H1 (cell line): ENCODE measurements at regions not wholly inside any gene's neighbourhood (a gene's known extent, or its start where the extent isn't known, plus 50 kb on each side); places are given as distances from the start of the nearest gene placed in this dataset.

Source experiments
- CTCF ChIA-PET: fragments of 300-600 bp; sonication (Branson Sonifier 250); formaldehyde crosslinking; loops from one replicate; lab custom pipeline; 2021; ENCODE audit not compliant: partially characterized antibody; lab: Charles Lee
- POLR2A ChIA-PET: fragments of 300-600 bp; sonication (Branson Sonifier 250); formaldehyde crosslinking; loops from one replicate; lab custom pipeline; 2021; ENCODE audit warnings: inconsistent platforms; ENCODE audit not compliant: partially characterized antibody; lab: Charles Lee
- DNase-seq, 2 experiments: peaks; one replicate each; pipeline versions ENCODE4 v3.0.0 to v3.0.0-alpha.2; 2010 to 2022; ENCODE audit warnings: low spot score in 2 of 2, low read depth in 1 of 2, mixed read lengths in 1 of 2
- FAIRE-seq: peaks from 2 replicates; lab custom pipeline; 2011; peaks lifted over from hg19 to GRCh38; lab: Jason Lieb, UNC
- H2AFZ ChIP-seq: 2 replicates; pipeline ENCODE4 v1.8.1; 2012; ENCODE audit warnings: low read length, inconsistent platforms
- H2AK5ac ChIP-seq: 2 replicates; pipeline ENCODE4 v1.6.1; 2013; ENCODE audit warnings: low read depth, low read length
- H2BK120ac ChIP-seq: replicated peaks from 2 replicates; pipeline ENCODE3; 2013; ENCODE audit warnings: low read depth, low read length, inconsistent platforms
- H2BK12ac ChIP-seq: 2 replicates; pipeline ENCODE4 v1.6.1; 2013; ENCODE audit warnings: low read depth, low read length
- H2BK15ac ChIP-seq: 2 replicates; pipeline ENCODE4 v1.6.1; 2013; ENCODE audit warnings: low read length
- H2BK20ac ChIP-seq: 2 replicates; pipeline ENCODE4 v1.6.1; 2013; ENCODE audit warnings: low read length
- H2BK5ac ChIP-seq: 2 replicates; pipeline ENCODE4 v1.6.1; 2013; ENCODE audit warnings: low read depth, low read length
- H3K14ac ChIP-seq: 2 replicates; pipeline ENCODE4 v1.6.1; 2013; ENCODE audit warnings: inconsistent platforms; ENCODE audit not compliant: insufficient read length
- H3K18ac ChIP-seq: 2 replicates; pipeline ENCODE4 v1.6.1; 2013; ENCODE audit warnings: low read length; ENCODE audit errors: extremely low read depth
- H3K23ac ChIP-seq: 2 replicates; pipeline ENCODE4 v1.6.1; 2013; ENCODE audit warnings: inconsistent platforms; ENCODE audit not compliant: insufficient read length
- H3K23me2 ChIP-seq: 2 replicates; pipeline ENCODE4 v1.6.1; 2013; ENCODE audit warnings: low read depth, low read length
- H3K27ac ChIP-seq: 2 replicates; pipeline ENCODE4 v1.6.1; 2011; ENCODE audit warnings: low read depth, low read length, inconsistent platforms
- H3K27me3 ChIP-seq, 4 experiments: replicated peaks in 1 of 4; 1 replicate in 1 of 4; 2 replicates in 3 of 4; pipeline versions ENCODE4 v1.6.1 to v1.8.1; 2011 to 2013; ENCODE audit warnings: low read length in 3 of 4, mild to moderate bottlenecking in 3 of 4, inconsistent platforms in 2 of 4, mixed read lengths in 2 of 4, moderate library complexity in 1 of 4; ENCODE audit not compliant: control insufficient read depth in 3 of 4, insufficient read depth in 3 of 4; ENCODE audit errors: extremely low read depth in 1 of 4
- H3K36me3 ChIP-seq, 4 experiments: 2 replicates each; pipeline versions ENCODE4 v1.6.1 to v1.8.1; 2011 to 2013; ENCODE audit warnings: mild to moderate bottlenecking in 4 of 4, low read length in 3 of 4, moderate library complexity in 2 of 4, control low read depth in 1 of 4, inconsistent platforms in 1 of 4; ENCODE audit not compliant: insufficient read depth in 4 of 4, control insufficient read depth in 2 of 4
- H3K4ac ChIP-seq: replicated peaks from 2 replicates; pipeline ENCODE3; 2013; ENCODE audit warnings: low read length, low read depth, mixed read lengths, inconsistent platforms; ENCODE audit not compliant: insufficient read length
- H3K4me1 ChIP-seq, 4 experiments: replicated peaks in 1 of 4; 1 replicate in 1 of 4; 2 replicates in 3 of 4; pipeline versions ENCODE4 v1.6.1 to v1.8.1; 2011 to 2013; ENCODE audit warnings: low read length in 3 of 4, inconsistent platforms in 2 of 4, mixed read lengths in 1 of 4; ENCODE audit not compliant: insufficient read depth in 4 of 4, control insufficient read depth in 3 of 4
- H3K4me2 ChIP-seq, 2 experiments: 2 replicates each; pipeline versions ENCODE4 v1.6.1 to v1.8.1; 2011 to 2013; ENCODE audit warnings: low read depth in 2 of 2, low read length in 2 of 2, control low read depth in 1 of 2, inconsistent platforms in 1 of 2, mild to moderate bottlenecking in 1 of 2; ENCODE audit not compliant: insufficient read depth in 1 of 2
- H3K4me3 ChIP-seq, 4 experiments: fragments of 200-600, 300-600 bp in 1 of 4; sonication (generic), shearing (Covaris generic), sonication (Bioruptor Twin) in 1 of 4; 2 replicates each; pipeline versions ENCODE4 v1.5.1 to v1.8.1; 2011 to 2016; ENCODE audit warnings: low read length in 4 of 4, low read depth in 3 of 4, control low read depth in 2 of 4, inconsistent platforms in 2 of 4, mild to moderate bottlenecking in 2 of 4, mixed read lengths in 1 of 4, moderate library complexity in 1 of 4; ENCODE audit not compliant: insufficient read depth in 2 of 4; ENCODE audit errors: extremely low read depth in 1 of 4
- H3K56ac ChIP-seq: replicated peaks from 2 replicates; pipeline ENCODE3; 2013; ENCODE audit warnings: low read depth, mild to moderate bottlenecking, mixed read lengths, low read length, inconsistent platforms; ENCODE audit not compliant: insufficient read length
- H3K79me1 ChIP-seq: 2 replicates; pipeline ENCODE4 v1.6.1; 2013; ENCODE audit warnings: low read depth, low read length, control low read depth
- H3K79me2 ChIP-seq, 2 experiments: 2 replicates each; pipeline versions ENCODE4 v1.6.1 to v1.8.1; 2012 to 2013; ENCODE audit warnings: low read length in 2 of 2, mild to moderate bottlenecking in 2 of 2, inconsistent platforms in 1 of 2; ENCODE audit not compliant: insufficient read depth in 2 of 2, control insufficient read depth in 1 of 2
- H3K9ac ChIP-seq, 4 experiments: replicated peaks in 1 of 4; 1 replicate in 1 of 4; 2 replicates in 3 of 4; pipeline versions ENCODE4 v1.6.1 to v1.8.1; 2011 to 2013; ENCODE audit warnings: low read depth in 3 of 4, low read length in 3 of 4, control low read depth in 2 of 4, mild to moderate bottlenecking in 2 of 4, moderate library complexity in 2 of 4, inconsistent platforms in 1 of 4; ENCODE audit errors: extremely low read depth in 1 of 4
- H3K9me3 ChIP-seq, 2 experiments: 2 replicates each; pipeline versions ENCODE4 v1.6.1 to v1.8.1; 2012 to 2013; ENCODE audit warnings: mild to moderate bottlenecking in 2 of 2, moderate library complexity in 2 of 2, control low read depth in 1 of 2, inconsistent platforms in 1 of 2, low read depth in 1 of 2, low read length in 1 of 2, mixed read lengths in 1 of 2; ENCODE audit not compliant: insufficient read depth in 2 of 2
- H4K20me1 ChIP-seq, 2 experiments: replicated peaks in 1 of 2; 2 replicates each; pipeline versions ENCODE3 to v1.8.1; 2011 to 2013; ENCODE audit warnings: inconsistent platforms in 2 of 2, low read length in 2 of 2, mild to moderate bottlenecking in 1 of 2; ENCODE audit not compliant: insufficient read depth in 2 of 2, control insufficient read depth in 1 of 2
- H4K5ac ChIP-seq: 2 replicates; pipeline ENCODE4 v1.6.1; 2013; ENCODE audit warnings: low read length, low read depth, mixed read lengths, inconsistent platforms; ENCODE audit not compliant: insufficient read length
- H4K8ac ChIP-seq: 2 replicates; pipeline ENCODE4 v1.8.0; 2013; ENCODE audit warnings: mild to moderate bottlenecking, moderate library complexity, low read length, inconsistent platforms; ENCODE audit not compliant: insufficient read depth; ENCODE audit errors: extremely low read depth
- H4K91ac ChIP-seq: replicated peaks from 2 replicates; pipeline ENCODE3; 2013; ENCODE audit warnings: low read length, mixed read lengths, inconsistent platforms; ENCODE audit not compliant: insufficient read length
- CHD2 ChIP-seq: IDR thresholded peaks from 2 replicates; pipeline ENCODE4 v1.6.1; 2012; ENCODE audit warnings: low read length, improper control_type of control experiment
- FOSL1 ChIP-seq: IDR thresholded peaks from 2 replicates; pipeline ENCODE4 v1.6.1; 2011; ENCODE audit warnings: mild to moderate bottlenecking, low read depth, low read length, moderate library complexity; ENCODE audit not compliant: insufficient read depth
- GABPA ChIP-seq: IDR thresholded peaks from 2 replicates; pipeline ENCODE4 v1.6.1; 2011; ENCODE audit warnings: mild to moderate bottlenecking, low read length, moderate library complexity, borderline replicate concordance; ENCODE audit not compliant: insufficient read depth
- NRF1 ChIP-seq: IDR thresholded peaks from 2 replicates; pipeline ENCODE4 v1.6.1; 2011; ENCODE audit warnings: mild to moderate bottlenecking, low read depth, low read length, improper control_type of control experiment
- RAD21 ChIP-seq, 2 experiments: IDR thresholded peaks in 1 of 2; conservative IDR thresholded peaks in 1 of 2; 2 replicates each; pipeline ENCODE4 v1.6.1; 2011; ENCODE audit warnings: low read depth in 2 of 2, low read length in 2 of 2, improper control_type of control experiment in 1 of 2, inconsistent platforms in 1 of 2, mild to moderate bottlenecking in 1 of 2, moderate library complexity in 1 of 2
- SIRT6 ChIP-seq: IDR thresholded peaks from one replicate; pipeline ENCODE4 v1.7.1; 2012; ENCODE audit warnings: low read length, inconsistent platforms
- SIX5 ChIP-seq: IDR thresholded peaks from 2 replicates; pipeline ENCODE4 v1.6.1; 2011; ENCODE audit warnings: mild to moderate bottlenecking, low read depth, low read length
- WGBS, 2 experiments: shearing (Covaris generic) in 1 of 2; methylation state at CpG; one replicate each; pipeline versions ENCODE4 v1.1.6 to v1.1.7; 2013 to 2015; ENCODE audit warnings: low lambda C conversion rate in 2 of 2, mixed read lengths in 2 of 2, inconsistent platforms in 1 of 2, low coverage in 1 of 2, missing lambda C conversion rate in 1 of 2; ENCODE audit not compliant: insufficient replicate concordance in 2 of 2, insufficient coverage in 1 of 2, insufficient read length in 1 of 2; ENCODE audit errors: extremely low coverage in 1 of 2, missing lambda C conversion rate in 1 of 2; 5-methylcytosine and 5-hydroxymethylcytosine counted together
- TF ChIP-seq, protein P1 (sequence below): IDR thresholded peaks from 2 replicates; pipeline ENCODE4 v1.6.1; 2011; ENCODE audit warnings: low read length, improper control_type of control experiment
- TF ChIP-seq, protein P2 (sequence below), 3 experiments: IDR thresholded peaks; 1 replicate in 2 of 3; 2 replicates in 1 of 3; pipeline versions ENCODE4 v1.5.1 to v1.6.1; 2011; ENCODE audit warnings: low read length in 3 of 3, mild to moderate bottlenecking in 3 of 3, inconsistent platforms in 2 of 3, low read depth in 1 of 3, moderate library complexity in 1 of 3; ENCODE audit not compliant: insufficient read depth in 1 of 3; ENCODE audit errors: control extremely low read depth in 1 of 3

DNA sequence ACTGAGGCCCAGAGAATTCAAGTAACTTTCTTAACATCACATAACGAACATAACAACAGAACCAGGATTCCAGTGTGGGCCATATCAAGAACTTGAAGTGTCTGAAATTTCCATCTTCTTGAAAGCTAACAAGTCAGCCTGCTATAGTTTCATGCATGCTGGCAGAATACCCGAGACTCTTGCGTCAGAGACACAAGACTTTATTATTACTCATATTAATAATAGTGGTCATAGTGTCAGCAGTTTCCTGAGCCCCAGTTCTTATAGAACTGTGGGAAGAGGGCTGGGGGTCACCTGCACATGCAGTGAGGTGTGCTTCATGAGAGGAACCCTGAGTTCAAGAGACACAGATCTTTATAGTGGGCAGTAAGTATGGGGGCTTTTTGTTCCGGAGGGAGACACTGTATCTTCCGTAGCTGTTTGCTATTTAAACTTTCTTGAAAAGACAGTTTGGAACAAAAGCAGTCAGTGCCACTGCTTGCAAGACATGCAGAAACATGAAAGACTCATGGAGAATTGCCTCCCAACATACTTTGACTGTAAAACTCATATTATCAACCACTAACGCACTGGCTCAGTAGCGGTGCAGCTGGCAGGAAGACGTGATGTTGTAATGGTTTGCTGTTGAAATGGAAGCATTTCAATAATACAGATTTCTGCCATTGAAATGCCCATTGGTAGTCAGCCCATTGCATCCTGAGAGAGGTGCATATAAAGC is 339.2 kb downstream of the ADGRL2 start:
- Histone ChIP-seq H3K9ac (no peak overlapping the region), H2BK15ac (no peak overlapping the region), H3K4ac (no peak overlapping the region), H3K79me2 (no peaks in the 10 kb centered on the region), H2BK5ac (no peak overlapping the region), H2BK20ac (no peak overlapping the region), H3K23me2 (no peaks in the 10 kb centered on the region), H3K4me2 (no peak overlapping the region), H4K20me1 (no peaks in the 10 kb centered on the region), H3K36me3 (no peaks in the 10 kb centered on the region), H3K23ac (no peak overlapping the region), H3K14ac (no peak overlapping the region), H2BK120ac (no peak overlapping the region), H3K56ac (no peak overlapping the region), H4K8ac (no peak overlapping the region), H3K4me3 (no peak overlapping the region), H4K5ac (no peak overlapping the region), H3K79me1 (no peaks in the 10 kb centered on the region), H3K4me1 (peaks cover 0 to 2% (median 0%) of the 10 kb centered on the region in 4 experiments; a peak in 2 of 7 replicates), H4K91ac (no peak overlapping the region), H2BK12ac (no peak overlapping the region), H3K27ac (no peak overlapping the region), H3K27me3 (no peaks in the 10 kb centered on the region), H2AK5ac (no peak overlapping the region), H3K18ac (no peak overlapping the region), H3K9me3 (no peaks in the 10 kb centered on the region), H2AFZ (no peak overlapping the region)
- WGBS, 2 experiments, result 91% methylated on average over 8 of the region's 8 CpGs; no CpG with 5 or more reads in 1 of the 2 experiments
- CTCF ChIA-PET, result interaction anchor here (0.5 to 0.9 kb wide), 2 partner anchors 51 to 643 kb away, joined by 3 read pairs; no protein-coding TSS in a partner anchor
- POLR2A ChIA-PET, result no interaction called here
- DNase-seq, result no peak
- no peak for FAIRE-seq
- no peak for TF ChIP-seq SIX5
- TF ChIP-seq NRF1, result no peak
- TF ChIP-seq GABPA, result no peak
- TF ChIP-seq CHD2, result no peak
- TF ChIP-seq, protein P1, sequence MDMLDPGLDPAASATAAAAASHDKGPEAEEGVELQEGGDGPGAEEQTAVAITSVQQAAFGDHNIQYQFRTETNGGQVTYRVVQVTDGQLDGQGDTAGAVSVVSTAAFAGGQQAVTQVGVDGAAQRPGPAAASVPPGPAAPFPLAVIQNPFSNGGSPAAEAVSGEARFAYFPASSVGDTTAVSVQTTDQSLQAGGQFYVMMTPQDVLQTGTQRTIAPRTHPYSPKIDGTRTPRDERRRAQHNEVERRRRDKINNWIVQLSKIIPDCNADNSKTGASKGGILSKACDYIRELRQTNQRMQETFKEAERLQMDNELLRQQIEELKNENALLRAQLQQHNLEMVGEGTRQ, result no peak
- TF ChIP-seq RAD21 (IDR thresholded peaks at IDR 0.05 in 1 of 2, conservative IDR thresholded peaks at IDR 0.05 in 1 of 2; ENCODE audit: low read depth in 2 of 2, low read length in 2 of 2), result no peak
- TF ChIP-seq FOSL1, result no peak
- TF ChIP-seq SIRT6, result no peak
- TF ChIP-seq, protein P2, sequence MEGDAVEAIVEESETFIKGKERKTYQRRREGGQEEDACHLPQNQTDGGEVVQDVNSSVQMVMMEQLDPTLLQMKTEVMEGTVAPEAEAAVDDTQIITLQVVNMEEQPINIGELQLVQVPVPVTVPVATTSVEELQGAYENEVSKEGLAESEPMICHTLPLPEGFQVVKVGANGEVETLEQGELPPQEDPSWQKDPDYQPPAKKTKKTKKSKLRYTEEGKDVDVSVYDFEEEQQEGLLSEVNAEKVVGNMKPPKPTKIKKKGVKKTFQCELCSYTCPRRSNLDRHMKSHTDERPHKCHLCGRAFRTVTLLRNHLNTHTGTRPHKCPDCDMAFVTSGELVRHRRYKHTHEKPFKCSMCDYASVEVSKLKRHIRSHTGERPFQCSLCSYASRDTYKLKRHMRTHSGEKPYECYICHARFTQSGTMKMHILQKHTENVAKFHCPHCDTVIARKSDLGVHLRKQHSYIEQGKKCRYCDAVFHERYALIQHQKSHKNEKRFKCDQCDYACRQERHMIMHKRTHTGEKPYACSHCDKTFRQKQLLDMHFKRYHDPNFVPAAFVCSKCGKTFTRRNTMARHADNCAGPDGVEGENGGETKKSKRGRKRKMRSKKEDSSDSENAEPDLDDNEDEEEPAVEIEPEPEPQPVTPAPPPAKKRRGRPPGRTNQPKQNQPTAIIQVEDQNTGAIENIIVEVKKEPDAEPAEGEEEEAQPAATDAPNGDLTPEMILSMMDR (IDR thresholded peaks at IDR 0.05; ENCODE audit: control extremely low read depth in 1 of 3, insufficient read depth in 1 of 3, low read depth in 1 of 3, low read length in 3 of 3), result no peak
